ENCODE measurements at regions not wholly inside any gene's neighbourhood (a gene's known extent, or its start where the extent isn't known, plus 50 kb on each side); places are given as distances from the start of the nearest gene placed in this dataset.

- no peak for TF ChIP-seq GATA2 (IDR thresholded peaks at IDR 0.05; ENCODE audit: low read depth, low read length)
- no peak for TF ChIP-seq GATA3 (IDR thresholded peaks at IDR 0.05; ENCODE audit: low read depth, low read length)
Observed at GRCh38 chr13:90094357-90094756, 1253.1 kb upstream of the MIR17HG start.

All from SH-SY5Y (cell line).